Progenitor cell of endocrine pancreas (in vitro differentiated cells): ENCODE measurements at regions not wholly inside any gene's neighbourhood (a gene's known extent, or its start where the extent isn't known, plus 50 kb on each side); places are given as distances from the start of the nearest gene placed in this dataset.
A peak's percentile ranks its signal among the peaks of the same experiment; 100 is the strongest.

Experiments
- DNase-seq: peaks from one replicate; pipeline ENCODE4 v3.0.0; 2021; ENCODE audit warnings: low spot score; ENCODE audit not compliant: unreplicated experiment
- H3K27ac Mint-ChIP-seq: 2 replicates; pipeline ENCODE4 v1.8.0; 2021; ENCODE audit warnings: mild to moderate bottlenecking, moderate library complexity, mixed read lengths
- H3K27me3 Mint-ChIP-seq: 2 replicates; pipeline ENCODE4 v1.8.0; 2021; ENCODE audit warnings: mixed read lengths
- H3K36me3 Mint-ChIP-seq: 2 replicates; pipeline ENCODE4 v1.8.0; 2022; ENCODE audit warnings: mixed read lengths; ENCODE audit not compliant: insufficient read depth
- H3K4me1 Mint-ChIP-seq: 2 replicates; pipeline ENCODE4 v1.8.0; 2021; ENCODE audit warnings: low read depth, mixed read lengths
- H3K4me3 Mint-ChIP-seq: 2 replicates; pipeline ENCODE4 v1.8.0; 2021; ENCODE audit warnings: low read depth, mild to moderate bottlenecking, moderate library complexity, mixed read lengths
- H3K9me3 Mint-ChIP-seq: 2 replicates; pipeline ENCODE4 v1.8.0; 2021; ENCODE audit warnings: low read depth, mixed read lengths
- CTCF ChIP-seq: fragments of 200-600 bp; sonication (generic); IDR thresholded peaks from one replicate; pipeline ENCODE4 v1.5.0; 2021; ENCODE audit warnings: antibody characterized with exemption, mild to moderate bottlenecking; ENCODE audit not compliant: unreplicated experiment

- DNase-seq, result no peak
- Mint-ChIP-seq H3K27me3 (peaks cover 2% of the 10 kb centered on the region), H3K36me3 (no peaks in the 10 kb centered on the region), H3K4me1 (peaks cover 12% of the 10 kb centered on the region), H3K27ac (no peak overlapping the region), H3K4me3 (no peak overlapping the region), H3K9me3 (peaks cover 6% of the 10 kb centered on the region)
- no peak for TF ChIP-seq CTCF
Observed at GRCh38 chr11:130673698-130674097, 225.3 kb downstream of the ADAMTS15 start.

- H3K27me3 Mint-ChIP-seq, result peaks cover 2% of the 10 kb centered on the region
Observed at GRCh38 chr11:130674686-130675308, 226.4 kb downstream of the ADAMTS15 start.

GRCh38 chr11:130675371-130675821, 227.0 kb downstream of the ADAMTS15 start:
- no peak overlapping the region for H3K4me3 Mint-ChIP-seq
- H3K36me3 Mint-ChIP-seq, result peaks cover 4% of the 10 kb centered on the region
- H3K9me3 Mint-ChIP-seq, result peaks cover 18% of the 10 kb centered on the region

More at GRCh38 chr11:130674686-130675308, 226.4 kb downstream of the ADAMTS15 start:
- H3K4me1 Mint-ChIP-seq, result peaks cover 12% of the 10 kb centered on the region
- DNase-seq, result no peak
- TF ChIP-seq CTCF, result no peak
- H3K27ac Mint-ChIP-seq, result no peak overlapping the region
- H3K36me3 Mint-ChIP-seq, result peaks cover 3% of the 10 kb centered on the region
- H3K4me3 Mint-ChIP-seq, result no peak overlapping the region
- peaks cover 16% of the 10 kb centered on the region for H3K9me3 Mint-ChIP-seq

GRCh38 chr11:130675917-130676316, 227.5 kb downstream of the ADAMTS15 start:
- Mint-ChIP-seq H3K9me3 (peaks cover 23% of the 10 kb centered on the region), H3K4me3 (no peak overlapping the region), H3K27me3 (peaks cover 2% of the 10 kb centered on the region), H3K27ac (no peak overlapping the region), H3K36me3 (peaks cover 4% of the 10 kb centered on the region), H3K4me1 (peaks cover 12% of the 10 kb centered on the region)
- no peak for DNase-seq
- no peak for TF ChIP-seq CTCF

More at GRCh38 chr11:130675371-130675821, 227.0 kb downstream of the ADAMTS15 start:
- Mint-ChIP-seq H3K4me1 (peaks cover 12% of the 10 kb centered on the region), H3K27me3 (peaks cover 2% of the 10 kb centered on the region), H3K27ac (no peak overlapping the region)
- TF ChIP-seq CTCF, result no peak
- no peak for DNase-seq

- TF ChIP-seq CTCF, result no peak
- Mint-ChIP-seq H3K27ac (peak overlapping the region; percentile 93), H3K4me3 (peak overlapping the region; percentile 3), H3K36me3 (peaks cover 6% of the 10 kb centered on the region), H3K9me3 (peaks cover 31% of the 10 kb centered on the region), H3K27me3 (peaks cover 2% of the 10 kb centered on the region), H3K4me1 (peaks cover 12% of the 10 kb centered on the region)
- DNase-seq, result no peak
Observed at GRCh38 chr11:130677486-130678153, 229.2 kb downstream of the ADAMTS15 start.
